CD4-positive, alpha-beta T cell treated with Interferon gamma for 1 hour (primary cell): ENCODE measurements at regions not wholly inside any gene's neighbourhood (a gene's known extent, or its start where the extent isn't known, plus 50 kb on each side); places are given as distances from the start of the nearest gene placed in this dataset.

Source experiments
- DNase-seq: peaks from one replicate; pipeline ENCODE4 v3.0.0-alpha.2; 2020

DNA sequence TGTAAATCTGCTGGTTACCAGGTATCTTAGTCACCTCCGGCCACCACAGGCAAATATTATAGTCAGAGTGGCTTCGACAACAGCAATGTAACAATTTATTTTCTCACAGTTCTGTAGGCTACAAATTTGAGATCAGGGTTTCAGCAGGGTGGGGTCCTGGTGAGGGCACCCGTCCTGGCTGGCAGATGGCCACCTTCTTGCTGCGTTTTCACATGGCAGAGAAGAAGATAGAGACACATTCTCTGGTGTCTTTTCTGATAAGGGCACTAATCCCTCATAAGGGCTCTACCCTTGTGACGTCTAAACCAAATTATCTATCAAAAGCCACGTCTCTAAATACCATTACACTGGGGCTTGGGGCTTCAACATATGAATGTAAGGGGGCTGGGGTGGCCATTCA, 843.2 kb upstream of the FANCL start:
- DNase-seq, result no peak

DNA sequence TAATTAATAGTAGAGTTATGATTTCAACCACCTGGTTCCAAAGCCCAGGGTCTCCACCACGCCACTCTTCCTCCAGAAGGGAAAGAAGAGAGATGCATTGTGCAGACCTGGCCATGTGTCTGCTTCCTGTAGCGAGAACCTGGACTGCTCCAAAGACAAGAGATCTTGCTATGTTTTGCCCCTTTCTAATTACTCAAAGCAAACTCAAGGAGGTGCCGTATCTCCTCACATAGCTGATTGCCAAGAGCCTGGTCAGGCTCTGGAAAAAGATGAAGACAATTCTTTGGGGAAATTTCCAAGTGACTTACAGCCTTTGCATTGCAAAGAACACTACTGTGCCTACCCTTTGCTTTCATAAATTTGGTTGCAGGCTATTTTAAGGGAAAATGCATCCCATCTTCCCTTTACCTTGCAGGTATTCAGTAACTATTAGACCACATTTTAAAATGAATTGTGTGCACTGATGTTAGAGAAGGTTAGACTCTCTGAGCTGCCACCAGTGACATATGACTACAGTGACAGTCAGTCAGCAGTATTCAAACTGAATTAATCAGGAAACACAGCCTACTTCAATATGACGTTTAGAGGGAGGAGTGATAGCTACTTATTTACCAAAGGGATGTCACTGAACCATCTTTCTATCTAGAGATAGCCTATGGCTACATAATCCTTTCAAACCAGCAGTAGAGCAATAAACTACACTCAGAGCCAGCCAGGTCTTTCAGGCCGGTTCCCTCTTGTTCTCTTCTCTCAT, 842.1 kb upstream of the FANCL start:
- DNase-seq, result no peak

DNA sequence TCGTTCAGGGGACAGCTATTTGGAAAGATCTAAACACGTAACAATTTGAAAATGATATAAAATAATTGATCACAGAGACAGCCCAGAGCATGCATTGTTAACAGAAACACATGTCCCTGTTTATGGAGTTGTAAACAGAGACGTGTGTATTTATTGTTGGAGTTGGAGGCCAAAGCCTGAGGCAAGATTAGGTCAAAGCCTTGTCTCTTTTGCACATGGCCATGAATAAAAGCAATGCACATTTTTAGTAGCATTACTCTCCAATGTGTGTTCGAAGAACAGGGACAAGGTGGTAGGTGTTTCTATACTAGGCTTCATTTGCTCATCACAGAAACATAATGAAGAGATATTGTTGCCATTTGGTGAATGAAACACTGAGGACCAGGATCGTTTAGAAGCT, 841.5 kb upstream of the FANCL start:
- no peak for DNase-seq

DNA sequence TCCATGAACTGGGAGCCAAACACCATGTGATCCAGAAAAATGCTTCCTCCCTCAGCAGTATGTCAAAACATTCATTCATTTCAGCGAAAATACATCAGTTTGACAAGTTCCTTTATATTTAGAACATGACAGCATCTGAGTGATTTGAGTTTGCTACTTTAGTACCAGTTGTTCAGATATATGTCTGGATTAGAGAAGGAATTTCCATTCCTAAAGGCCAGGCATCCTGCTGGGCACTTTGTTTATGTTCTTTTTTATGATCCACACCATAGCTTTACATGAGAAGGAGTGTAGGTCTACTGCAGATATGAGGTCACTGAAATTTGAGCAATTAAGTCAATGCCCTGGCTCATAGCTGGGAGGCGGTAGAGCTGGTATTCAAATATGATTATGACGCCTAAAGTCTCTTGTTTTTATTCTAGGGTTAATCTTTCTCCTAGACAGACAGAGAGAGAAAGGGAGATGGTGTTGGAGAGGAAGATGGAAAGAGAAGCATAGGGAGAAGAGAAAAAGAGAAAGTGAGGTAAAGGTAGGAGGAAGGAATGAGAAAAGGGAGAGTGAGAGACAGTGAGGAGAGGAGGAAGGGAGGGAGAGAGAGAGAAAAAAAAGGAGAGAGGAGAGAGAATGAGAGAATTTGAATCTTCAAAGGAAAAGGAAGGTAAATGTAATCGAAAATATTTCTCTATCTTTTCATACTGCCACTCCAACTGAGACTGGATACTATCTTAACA, 839.5 kb upstream of the FANCL start:
- no peak for DNase-seq

DNA sequence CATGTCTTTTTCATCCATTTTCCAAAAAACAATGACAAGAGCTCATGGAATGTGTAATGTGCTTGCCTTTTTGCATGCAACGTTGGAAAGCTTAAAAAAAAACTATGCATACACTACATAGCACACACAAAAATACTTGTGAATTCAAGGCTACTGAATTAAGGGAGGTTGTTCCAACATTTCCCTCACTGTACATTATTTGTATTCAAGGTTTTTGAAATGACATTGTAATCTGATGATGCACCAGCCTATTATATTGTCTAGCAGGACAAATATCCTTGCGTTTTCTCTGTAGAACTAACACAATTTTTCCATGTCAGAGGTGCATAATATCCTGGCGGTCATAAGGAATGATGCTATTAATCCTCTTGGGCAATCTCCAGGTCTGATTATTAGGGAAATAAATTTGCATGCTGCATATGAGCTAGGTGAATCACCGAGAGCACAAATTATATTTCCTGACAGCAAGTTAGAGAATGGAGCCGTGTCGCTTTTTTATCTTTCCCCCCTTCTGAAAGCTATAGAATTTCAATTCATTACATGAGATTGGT, 836.9 kb upstream of the FANCL start:
- no peak for DNase-seq

DNA sequence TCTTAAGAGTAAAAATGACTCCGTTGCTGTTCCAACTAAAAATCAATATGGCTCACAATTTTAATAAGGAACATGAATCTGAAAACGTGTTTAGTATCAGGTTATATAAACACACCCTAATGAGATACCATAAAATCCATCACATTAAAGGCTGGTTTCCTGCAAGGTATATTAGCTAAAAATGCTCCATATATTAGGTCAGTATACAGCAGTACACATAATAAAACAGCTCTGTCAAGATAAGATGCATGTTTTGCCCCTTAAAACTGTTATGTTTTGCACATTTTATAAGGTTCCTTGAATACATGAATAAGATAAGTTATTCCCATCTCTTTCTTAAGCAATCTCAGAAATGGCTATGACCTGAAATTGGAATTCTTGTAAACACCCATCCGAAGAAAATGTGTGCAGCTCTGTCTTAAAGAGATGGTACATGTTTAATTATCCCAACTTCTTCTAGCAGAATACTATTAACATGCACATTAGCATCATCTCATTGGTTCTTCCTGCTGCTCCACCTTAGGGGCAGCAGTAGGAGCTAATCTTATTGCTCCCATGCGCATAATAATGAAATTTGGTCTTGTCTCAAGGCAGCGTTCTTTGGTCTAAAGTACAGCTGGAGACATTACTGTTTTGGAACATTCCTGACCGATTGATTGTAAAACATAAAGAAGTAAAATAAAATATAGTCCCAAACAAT, 836.1 kb upstream of the FANCL start:
- no peak for DNase-seq

DNA sequence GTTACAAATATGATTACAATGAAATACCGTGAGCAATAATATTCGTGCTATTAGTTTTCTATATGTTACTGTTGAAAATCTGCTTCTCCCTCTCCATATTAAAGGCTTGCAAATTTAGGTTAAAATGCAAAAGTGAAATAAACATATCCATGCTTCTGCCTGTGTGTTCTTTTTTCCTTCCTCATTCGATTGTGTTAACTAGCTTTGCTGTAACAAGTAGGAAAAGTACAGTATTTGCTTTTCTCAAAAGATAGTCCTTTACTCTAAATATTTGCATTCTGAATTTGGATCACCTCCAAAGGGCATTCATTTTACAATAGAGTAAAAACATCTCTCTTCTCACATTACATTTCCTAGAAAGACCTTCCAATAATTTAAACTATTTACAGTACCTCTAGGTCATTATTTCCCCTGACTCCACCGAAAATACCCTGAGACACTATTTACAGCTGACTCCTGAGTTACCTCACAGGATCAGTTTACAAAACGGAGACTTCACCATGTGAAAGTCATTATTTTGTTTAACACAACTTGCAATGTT, 835.0 kb upstream of the FANCL start:
- DNase-seq, result no peak

DNA sequence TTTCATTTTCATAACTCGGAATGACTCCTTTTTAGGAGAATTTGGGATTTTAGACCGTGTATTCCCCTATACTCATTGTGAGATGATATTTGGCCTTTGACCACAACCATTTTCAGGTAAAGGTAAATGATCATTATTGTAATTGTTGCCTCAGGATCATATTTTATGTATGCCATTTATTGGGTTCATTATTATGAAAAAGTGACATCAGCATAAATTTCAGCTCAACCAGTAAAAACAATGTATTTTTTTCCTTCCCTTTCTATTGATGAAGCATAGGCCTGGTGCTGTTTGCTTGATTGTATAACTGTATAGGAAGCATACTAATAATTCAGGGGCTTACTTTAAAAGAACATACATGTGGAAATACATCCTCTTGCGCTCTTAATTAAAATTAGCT, 832.9 kb upstream of the FANCL start:
- DNase-seq, result no peak

DNA sequence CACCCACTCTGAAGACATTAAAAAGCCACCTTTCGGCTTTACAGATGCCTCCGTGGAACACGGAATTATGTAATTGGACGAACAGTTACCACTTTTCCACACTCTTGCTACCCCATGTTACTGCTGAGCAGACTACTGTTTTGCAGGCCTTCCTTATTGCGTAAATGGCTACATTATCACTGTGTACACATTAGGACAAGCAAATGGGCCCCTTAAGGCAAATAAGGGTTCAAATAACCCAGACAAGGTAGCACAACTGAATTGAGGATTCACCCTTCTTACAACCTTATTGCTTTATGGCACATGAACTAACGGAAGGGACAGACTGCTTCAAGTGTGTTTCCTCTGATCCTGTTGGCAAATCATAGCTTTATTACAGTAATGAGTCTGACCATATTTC, 832.2 kb upstream of the FANCL start:
- DNase-seq, result no peak

DNA sequence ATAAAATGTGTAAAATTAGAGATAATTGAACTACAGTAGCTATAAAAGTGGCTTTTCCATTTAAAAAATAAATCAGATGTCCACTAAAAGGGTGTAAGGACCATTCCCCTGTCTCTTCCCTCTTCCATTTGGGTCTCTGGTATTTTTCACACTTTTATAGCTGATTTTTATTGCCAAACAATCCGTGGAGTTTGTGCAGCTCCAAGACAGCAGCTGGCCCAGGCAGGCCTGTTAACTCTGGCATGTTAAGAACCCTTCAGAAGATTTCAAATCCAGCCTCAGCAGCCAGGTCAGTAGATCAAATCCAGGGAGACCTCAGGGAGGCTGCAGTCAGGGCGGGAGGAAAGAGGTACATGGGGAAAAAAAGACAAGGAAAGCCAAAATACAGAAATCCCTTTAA, 827.1 kb upstream of the FANCL start:
- no peak for DNase-seq

DNA sequence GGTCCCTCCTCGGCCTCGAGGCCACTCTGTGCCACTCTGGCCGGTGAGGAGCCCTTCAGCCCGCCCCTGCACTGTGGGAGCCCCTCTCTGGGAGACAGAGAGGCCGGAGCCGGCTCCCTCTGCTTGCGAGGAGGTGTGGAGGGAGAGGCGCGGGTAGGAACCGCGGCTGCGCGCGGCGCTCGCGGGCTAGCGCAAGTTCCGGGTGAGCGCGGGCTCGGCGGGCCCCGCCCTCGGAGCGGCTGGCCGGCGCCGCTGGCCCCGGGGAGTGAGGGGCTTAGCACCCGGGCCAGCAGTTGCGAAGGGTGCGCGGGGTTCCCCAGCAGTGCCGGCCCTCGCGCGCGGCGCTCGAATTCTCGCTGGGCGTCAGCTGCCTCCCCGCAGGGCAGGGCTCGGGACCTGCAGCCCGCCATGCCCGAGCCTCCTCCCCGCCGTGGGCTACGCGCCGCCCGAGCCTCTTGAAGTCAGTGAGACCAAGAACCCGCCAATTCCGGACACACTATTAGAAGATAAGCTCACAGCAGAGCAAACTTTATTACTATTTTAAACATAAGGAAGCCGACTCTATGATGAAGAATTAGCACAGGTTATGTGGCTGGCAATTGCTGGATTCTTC, 825.8 kb upstream of the FANCL start:
- no peak for DNase-seq

DNA sequence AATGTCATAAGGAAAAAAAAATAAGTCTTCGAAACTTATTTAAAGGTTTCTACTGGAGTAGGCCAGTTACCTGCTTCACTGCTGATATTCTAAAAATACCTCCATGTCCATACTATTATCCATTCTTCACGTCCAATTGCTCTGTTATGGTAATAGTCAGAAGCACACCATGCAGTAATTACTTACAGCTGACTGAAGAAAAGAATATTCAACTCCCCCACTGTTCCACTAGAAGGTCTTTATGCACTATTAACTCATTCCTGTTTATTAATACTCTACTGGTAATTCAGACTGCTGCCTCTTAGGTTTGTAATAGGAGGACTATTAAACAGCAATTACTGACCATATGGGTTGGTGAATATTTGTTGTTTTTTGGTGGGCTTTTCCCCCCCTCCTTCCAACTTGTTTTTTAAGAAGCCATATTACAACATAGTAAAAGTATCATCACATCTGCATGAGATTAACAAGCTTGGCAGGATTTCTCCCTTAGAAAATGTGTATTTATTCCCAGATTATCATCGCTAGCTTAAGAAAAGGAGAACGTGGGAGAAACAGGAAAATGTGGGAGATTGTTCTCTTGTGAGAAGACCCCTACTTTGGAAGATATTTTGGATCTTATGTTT, 806.4 kb upstream of the FANCL start:
- no peak for DNase-seq

DNA sequence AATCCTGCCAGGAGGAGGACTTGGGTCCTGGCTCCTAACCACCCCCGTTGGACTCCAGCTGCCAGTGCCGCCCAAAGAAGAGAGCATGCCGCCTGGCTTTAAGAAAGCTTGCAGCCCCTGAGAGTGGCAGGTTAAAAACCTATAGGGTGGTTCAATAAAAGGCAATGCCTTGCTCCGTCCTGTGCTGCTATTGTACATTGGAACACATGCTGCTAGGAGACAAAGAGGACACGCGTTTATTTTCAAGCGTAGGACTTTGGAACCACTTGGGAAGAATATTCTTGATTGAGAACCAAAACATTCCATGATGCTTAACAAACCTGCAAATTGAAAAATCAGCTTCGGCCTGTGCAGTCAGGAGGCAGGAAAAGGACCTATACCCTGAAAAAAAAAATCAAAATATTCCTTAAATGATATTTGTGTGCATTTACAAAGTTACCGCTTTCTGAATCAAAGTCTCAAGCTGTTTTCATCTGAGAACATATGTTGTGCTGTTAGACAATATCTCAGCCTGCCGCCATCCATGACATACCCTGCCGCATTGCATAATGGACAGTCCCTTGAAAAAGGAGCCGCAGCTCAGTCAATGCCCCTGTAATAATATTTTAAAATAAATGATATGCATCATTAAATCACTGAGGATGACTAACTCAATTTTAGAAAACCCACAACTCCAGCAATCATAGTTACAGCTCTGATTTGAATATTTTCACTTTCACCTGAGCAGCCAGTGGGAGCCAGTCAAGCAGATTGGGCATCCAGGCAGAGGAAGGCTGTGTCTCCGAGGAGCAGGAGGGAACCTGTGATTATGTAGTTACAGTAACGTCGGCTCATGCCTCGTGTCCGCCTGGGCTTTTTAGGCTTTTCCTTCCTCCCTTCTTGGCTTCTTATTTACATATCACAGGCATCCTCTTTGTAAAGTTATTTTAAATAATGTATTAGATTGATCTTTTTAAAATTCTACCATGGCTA, 805.6 kb upstream of the FANCL start:
- DNase-seq, result no peak

DNA sequence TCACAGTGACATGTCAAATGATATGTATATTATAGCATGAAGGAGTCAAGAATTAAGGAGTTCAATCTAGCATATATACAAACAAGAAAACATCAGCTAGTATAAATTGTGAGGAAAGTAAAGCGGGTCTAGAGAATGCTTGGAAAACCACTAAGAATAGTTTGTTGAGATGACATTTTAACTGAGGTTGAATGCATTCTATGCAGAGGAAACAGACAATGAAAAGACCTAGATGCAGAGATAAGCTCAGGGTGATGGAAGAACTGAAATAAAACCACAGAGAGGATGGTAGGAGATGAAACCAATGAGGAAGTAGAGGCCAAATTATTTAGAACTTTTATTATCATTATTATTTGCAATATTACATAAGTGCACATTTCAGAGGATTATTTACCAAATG, 803.6 kb upstream of the FANCL start:
- no peak for DNase-seq

DNA sequence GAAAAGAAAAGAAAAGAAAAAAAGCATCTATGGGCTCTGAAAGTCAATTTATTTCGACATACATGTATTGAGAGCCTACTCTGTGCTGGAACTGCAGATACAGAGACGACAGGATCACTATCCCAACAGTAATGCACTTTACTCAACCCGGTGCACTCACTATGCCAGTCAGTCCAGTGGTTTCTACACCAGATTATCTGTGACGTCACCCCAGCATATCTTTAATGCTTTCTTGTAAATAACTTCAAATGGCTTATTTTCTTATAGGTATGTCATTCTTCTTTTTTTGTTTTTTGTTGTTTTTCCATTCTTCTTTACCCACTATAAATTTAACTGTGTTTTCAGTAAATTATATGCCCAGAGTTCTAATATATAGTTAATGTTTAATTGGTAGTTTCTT, 800.0 kb upstream of the FANCL start:
- no peak for DNase-seq

DNA sequence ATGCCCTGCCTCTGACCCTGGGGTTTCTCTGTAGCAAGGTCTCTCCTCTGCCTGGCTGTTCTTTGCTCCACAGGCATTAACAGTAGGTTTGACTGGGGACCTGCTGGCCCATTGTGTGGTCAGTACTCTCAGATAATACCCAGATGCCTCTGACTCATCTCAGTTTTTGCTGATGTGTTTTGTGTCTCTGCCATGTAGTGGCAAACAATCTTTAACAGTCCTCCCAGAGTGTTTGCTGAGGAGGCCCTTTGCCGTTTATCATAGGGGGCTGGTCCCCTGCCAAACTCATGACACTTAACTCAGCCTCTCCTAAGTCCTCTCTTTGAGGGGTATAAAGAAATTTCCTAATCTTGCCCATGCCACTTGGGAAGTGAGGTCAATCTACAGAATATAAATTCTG, 793.7 kb upstream of the FANCL start:
- DNase-seq, result no peak

DNA sequence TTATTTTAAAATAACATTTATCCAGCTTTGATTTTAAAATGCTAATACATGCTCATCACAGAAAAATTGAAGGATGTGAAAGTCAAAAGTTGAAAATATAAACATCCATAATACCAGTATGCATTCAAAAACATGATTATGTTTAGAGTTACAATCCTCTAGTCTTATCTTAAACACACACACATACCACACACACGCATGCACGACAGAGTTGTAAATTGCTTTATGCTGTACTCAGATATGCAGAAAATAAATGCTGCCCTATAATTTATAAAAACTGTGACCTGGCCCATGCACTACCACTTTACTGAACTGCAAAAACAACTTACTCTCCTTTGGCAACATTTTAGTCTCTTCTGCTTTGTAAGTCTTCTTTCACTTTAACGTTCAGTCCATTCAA, 793.0 kb upstream of the FANCL start:
- no peak for DNase-seq

DNA sequence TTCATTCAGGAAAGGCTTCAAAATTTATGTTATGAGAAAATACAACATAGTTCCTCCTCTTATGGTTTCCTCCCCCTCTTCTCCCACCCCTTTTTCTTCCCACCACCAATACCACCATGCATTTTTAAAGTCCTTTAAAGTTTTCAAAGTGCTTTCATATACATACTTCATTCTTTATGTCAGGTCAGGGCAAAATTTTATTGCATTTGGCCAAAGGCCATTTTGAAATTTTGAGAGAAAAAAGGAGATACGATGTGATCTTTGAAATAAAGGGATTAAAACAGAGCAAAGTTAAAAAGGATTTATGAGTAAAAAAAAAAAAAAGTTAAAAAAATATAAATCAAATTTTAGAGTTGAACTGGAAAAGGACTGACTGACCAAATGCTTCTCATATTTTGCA, 792.5 kb upstream of the FANCL start:
- DNase-seq, result no peak

DNA sequence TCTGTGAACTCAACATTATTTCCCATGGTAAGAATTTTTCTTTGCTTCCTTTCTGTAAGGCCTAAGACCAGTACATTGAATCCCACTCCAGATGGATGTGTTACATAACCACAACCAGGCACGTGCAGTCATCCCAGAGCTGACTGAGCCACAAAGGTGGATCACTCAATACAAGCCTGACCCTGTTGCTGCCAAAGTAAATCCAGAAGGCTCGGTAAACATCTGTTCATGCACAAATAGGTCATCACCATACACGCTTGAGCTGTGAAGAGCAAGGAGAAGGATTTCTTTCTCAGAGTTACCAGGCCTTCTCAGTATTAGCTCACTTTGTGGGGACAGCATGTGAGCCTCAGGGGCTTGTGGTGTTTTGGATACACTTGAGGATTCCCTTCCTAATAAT, 791.4 kb upstream of the FANCL start:
- DNase-seq, result no peak

DNA sequence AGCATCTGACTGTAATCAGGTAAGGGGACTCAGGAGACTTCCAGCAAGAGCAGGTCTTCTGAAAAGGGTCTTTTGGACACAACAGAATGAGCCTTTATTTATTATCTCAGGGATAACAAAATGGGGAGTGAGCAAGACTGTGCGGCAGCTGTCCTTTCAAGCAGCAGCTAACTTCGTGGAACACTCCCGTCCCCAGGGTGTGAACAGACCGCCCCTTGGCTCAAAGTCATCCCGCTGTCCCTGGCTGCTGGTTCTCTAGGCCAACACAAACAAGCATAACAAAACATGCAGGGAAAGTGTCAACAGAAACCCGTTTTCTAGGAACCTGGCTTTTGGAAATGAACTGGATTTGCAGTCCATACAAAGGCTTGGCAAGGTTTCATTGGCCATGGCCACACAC, 787.9 kb upstream of the FANCL start:
- DNase-seq, result no peak

DNA sequence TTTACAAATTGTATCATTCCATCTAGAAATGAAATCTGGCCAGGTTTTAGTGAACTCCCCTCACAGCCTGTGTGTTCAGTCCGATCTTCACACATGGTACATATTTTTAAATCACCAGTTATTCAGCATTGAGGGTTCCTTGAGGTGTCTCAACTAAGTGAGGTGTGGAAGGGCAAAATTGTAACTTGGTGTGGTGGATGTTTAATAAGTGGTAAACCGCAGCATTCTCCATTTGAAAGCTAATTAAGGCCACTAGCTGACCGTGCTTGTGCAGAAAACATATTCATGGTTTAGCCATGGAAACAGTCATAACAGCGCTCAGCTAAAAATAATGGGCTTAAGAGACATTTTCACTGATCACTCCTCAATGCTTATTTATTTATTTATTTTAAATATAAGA, 786.2 kb upstream of the FANCL start:
- DNase-seq, result no peak
